Testis (tissue), 2 donors: ENCODE measurements at regions not wholly inside any gene's neighbourhood (a gene's known extent, or its start where the extent isn't known, plus 50 kb on each side); places are given as distances from the start of the nearest gene placed in this dataset.

ENCODE experiments used
- DNase-seq: peaks from one replicate; pipeline ENCODE4 v3.0.0-alpha.2; 2019
- H3K27ac ChIP-seq, 2 donors: fragments of 200-600 bp; sonication (generic); one replicate each; pipeline ENCODE4 v1.5.1; 2019
- H3K27me3 ChIP-seq: fragments of 200-600 bp; sonication (generic); one replicate; pipeline ENCODE4 v1.5.1; 2019
- H3K36me3 ChIP-seq: fragments of 200-600 bp; sonication (generic); one replicate; pipeline ENCODE4 v1.5.1; 2017; ENCODE audit warnings: low read depth; ENCODE audit errors: missing control alignments
- H3K4me1 ChIP-seq: fragments of 200-600 bp; sonication (generic); one replicate; pipeline ENCODE4 v1.5.1; 2019
- H3K4me3 ChIP-seq, 2 donors: fragments of 200-600 bp; sonication (generic); one replicate each; pipeline ENCODE4 v1.5.1; 2017 to 2019
- H3K9me3 ChIP-seq: fragments of 200-600 bp; sonication (generic); one replicate; pipeline ENCODE4 v1.5.1; 2017
- CTCF ChIP-seq, 3 experiments: fragments of 450-650 bp in 2 of 3; fragments of 200-600 bp in 1 of 3; sonication (generic) in 1 of 3; IDR thresholded peaks; one replicate each; pipeline ENCODE4 v1.5.1; 2016 to 2019; ENCODE audit warnings: antibody characterized with exemption in 3 of 3, mild to moderate bottlenecking in 2 of 3, moderate library complexity in 1 of 3
- POLR2A ChIP-seq: fragments of 450-650 bp; IDR thresholded peaks from one replicate; pipeline ENCODE4 v1.6.1; 2017; ENCODE audit warnings: antibody characterized with exemption, mild to moderate bottlenecking, moderate library complexity
- WGBS, 2 donors: methylation state at CpG; one replicate each; pipeline ENCODE4 v1.1.5; 2018; 5-methylcytosine and 5-hydroxymethylcytosine counted together
- intact Hi-C: fragments of 100-400 bp; cut with DNase I; formaldehyde crosslinking; loops from one replicate; pipeline ENCODE4 v1.15.1; 2023; ENCODE audit warnings: low total_unique reads

GRCh38 chr5:73365990-73366667, 82.4 kb downstream of the FOXD1 start:
- no peaks in the 10 kb centered on the region for H3K9me3 ChIP-seq
- DNase-seq = no peak
- intact Hi-C loops = no loop called here
- WGBS, 2 donors = 82 to 85% methylated on average over 12 of the region's 12 CpGs
- H3K27ac ChIP-seq = no peak overlapping the region
- no peaks in the 10 kb centered on the region for H3K4me1 ChIP-seq
- H3K36me3 ChIP-seq = no peaks in the 10 kb centered on the region
- H3K4me3 ChIP-seq = no peak overlapping the region
- no peaks in the 10 kb centered on the region for H3K27me3 ChIP-seq
- TF ChIP-seq POLR2A (no peak), CTCF (IDR thresholded peaks at IDR 0.05) (no peak)

- Histone ChIP-seq H3K27me3 (no peaks in the 10 kb centered on the region), H3K9me3 (no peaks in the 10 kb centered on the region), H3K27ac (no peak overlapping the region), H3K4me1 (no peaks in the 10 kb centered on the region), H3K36me3 (no peaks in the 10 kb centered on the region), H3K4me3 (no peak overlapping the region)
- no peak for DNase-seq
- 79 to 93% methylated on average over 4 of the region's 4 CpGs for WGBS, 2 donors
- intact Hi-C loops = no loop called here
- TF ChIP-seq POLR2A (no peak), CTCF (IDR thresholded peaks at IDR 0.05) (no peak)
Measured at GRCh38 chr5:73365301-73365853, 83.2 kb downstream of the FOXD1 start.

GRCh38 chr5:73363911-73364730, 84.5 kb downstream of the FOXD1 start:
- no peak overlapping the region for H3K27ac ChIP-seq
- H3K9me3 ChIP-seq = no peaks in the 10 kb centered on the region
- WGBS, 2 donors = 67% methylated on average over 4 of the region's 4 CpGs
- no peaks in the 10 kb centered on the region for H3K4me1 ChIP-seq
- no peaks in the 10 kb centered on the region for H3K36me3 ChIP-seq
- intact Hi-C loops = no loop called here
- no peak overlapping the region for H3K4me3 ChIP-seq
- no peaks in the 10 kb centered on the region for H3K27me3 ChIP-seq
- no peak for TF ChIP-seq CTCF (IDR thresholded peaks at IDR 0.05)
- no peak for TF ChIP-seq POLR2A
- no peak for DNase-seq

- Histone ChIP-seq H3K36me3 (no peaks in the 10 kb centered on the region), H3K9me3 (no peaks in the 10 kb centered on the region), H3K27ac (no peak overlapping the region), H3K4me3 (no peak overlapping the region), H3K4me1 (no peaks in the 10 kb centered on the region), H3K27me3 (no peaks in the 10 kb centered on the region)
- no peak for DNase-seq
- TF ChIP-seq CTCF (IDR thresholded peaks at IDR 0.05) (no peak), POLR2A (no peak)
- 78 to 94% methylated on average over 1 of the region's 1 CpG for WGBS, 2 donors
- intact Hi-C loops = no loop called here
Measured at GRCh38 chr5:73359395-73359794, 89.2 kb downstream of the FOXD1 start.
